ENCODE measurements at regions not wholly inside any gene's neighbourhood (a gene's known extent, or its start where the extent isn't known, plus 50 kb on each side); places are given as distances from the start of the nearest gene placed in this dataset.
A peak's percentile ranks its signal among the peaks of the same experiment; 100 is the strongest.

GRCh38 chr7:65216469-65216868, 157.2 kb upstream of the ZNF92 start:
- TF ChIP-seq, protein P1, sequence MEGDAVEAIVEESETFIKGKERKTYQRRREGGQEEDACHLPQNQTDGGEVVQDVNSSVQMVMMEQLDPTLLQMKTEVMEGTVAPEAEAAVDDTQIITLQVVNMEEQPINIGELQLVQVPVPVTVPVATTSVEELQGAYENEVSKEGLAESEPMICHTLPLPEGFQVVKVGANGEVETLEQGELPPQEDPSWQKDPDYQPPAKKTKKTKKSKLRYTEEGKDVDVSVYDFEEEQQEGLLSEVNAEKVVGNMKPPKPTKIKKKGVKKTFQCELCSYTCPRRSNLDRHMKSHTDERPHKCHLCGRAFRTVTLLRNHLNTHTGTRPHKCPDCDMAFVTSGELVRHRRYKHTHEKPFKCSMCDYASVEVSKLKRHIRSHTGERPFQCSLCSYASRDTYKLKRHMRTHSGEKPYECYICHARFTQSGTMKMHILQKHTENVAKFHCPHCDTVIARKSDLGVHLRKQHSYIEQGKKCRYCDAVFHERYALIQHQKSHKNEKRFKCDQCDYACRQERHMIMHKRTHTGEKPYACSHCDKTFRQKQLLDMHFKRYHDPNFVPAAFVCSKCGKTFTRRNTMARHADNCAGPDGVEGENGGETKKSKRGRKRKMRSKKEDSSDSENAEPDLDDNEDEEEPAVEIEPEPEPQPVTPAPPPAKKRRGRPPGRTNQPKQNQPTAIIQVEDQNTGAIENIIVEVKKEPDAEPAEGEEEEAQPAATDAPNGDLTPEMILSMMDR (IDR thresholded peaks at IDR 0.05) = peak; percentile 79
- no peak for TF ChIP-seq EZH2 (IDR thresholded peaks at IDR 0.05; ENCODE audit: borderline replicate concordance, insufficient read depth, low read depth, low read length, poor library complexity, severe bottlenecking)

Measured in B cell (primary cell).